HG02610 (cell line): ENCODE measurements at regions not wholly inside any gene's neighbourhood (a gene's known extent, or its start where the extent isn't known, plus 50 kb on each side); places are given as distances from the start of the nearest gene placed in this dataset.
A peak's percentile ranks its signal among the peaks of the same experiment; 100 is the strongest.

Experiments used
- ATAC-seq: cut with Tn5 transposase; IDR thresholded peaks from one replicate; pipeline ENCODE4 v1.9.1; 2021; ENCODE audit warnings: mild to moderate bottlenecking, moderate library complexity; ENCODE audit not compliant: unreplicated experiment

DNA sequence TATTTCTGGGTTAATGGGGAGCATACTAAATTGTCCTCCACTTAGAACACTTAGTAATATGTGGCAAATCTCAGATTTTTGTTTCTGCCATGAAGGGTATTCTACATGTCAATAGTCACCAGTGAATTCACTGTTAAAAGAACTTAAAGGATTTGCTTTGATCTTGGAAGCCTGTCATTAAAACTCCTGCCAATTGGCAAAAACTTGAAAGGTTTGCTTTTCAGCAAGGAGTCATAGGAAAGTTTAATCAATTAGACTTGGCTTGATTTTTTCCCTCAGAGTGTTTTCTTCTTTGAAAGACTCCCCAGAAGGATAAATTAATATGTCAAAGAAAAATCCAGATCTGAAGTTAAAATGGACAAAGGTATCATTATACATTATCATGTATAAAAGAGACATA, 671.9 kb upstream of the PKDCC start:
- ATAC-seq = no peak

DNA sequence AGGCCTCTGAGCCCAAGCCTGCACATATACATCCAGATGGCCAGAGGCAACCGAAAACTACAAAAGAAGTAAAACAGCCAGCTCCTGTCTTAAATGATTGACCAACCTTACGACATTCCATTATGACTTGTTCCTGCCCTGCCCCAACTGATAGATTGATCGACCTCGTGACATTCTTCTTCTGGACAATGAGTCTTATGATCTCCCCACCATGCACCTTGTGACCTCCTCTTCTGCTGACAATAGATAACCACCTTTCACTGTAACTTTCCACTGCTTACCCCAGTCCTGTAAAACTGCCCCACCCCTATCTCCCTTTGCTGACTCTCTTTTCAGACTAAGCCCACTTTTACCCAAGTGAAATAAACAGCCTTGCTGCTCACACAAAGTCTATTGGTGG, 670.0 kb upstream of the PKDCC start:
- no peak for ATAC-seq

DNA sequence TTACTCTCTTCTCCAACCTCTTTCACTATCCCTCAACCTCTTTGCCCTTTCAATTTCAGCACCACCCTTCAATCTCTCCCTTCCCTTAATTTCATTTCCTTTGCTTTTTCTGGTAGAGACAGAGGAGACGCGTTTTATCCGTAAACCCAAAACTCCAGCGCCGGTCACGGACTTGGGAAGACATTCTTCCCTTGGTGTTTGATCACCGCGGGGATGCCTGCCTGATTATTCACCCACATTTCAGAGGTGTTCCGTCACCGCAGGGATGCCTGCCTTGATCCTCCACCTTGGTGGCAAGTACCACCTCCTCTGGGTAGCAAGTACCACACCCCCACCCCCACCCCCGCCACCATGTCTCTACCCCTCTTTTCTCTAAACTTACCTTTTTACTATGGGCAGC, 669.4 kb upstream of the PKDCC start:
- ATAC-seq = no peak

DNA sequence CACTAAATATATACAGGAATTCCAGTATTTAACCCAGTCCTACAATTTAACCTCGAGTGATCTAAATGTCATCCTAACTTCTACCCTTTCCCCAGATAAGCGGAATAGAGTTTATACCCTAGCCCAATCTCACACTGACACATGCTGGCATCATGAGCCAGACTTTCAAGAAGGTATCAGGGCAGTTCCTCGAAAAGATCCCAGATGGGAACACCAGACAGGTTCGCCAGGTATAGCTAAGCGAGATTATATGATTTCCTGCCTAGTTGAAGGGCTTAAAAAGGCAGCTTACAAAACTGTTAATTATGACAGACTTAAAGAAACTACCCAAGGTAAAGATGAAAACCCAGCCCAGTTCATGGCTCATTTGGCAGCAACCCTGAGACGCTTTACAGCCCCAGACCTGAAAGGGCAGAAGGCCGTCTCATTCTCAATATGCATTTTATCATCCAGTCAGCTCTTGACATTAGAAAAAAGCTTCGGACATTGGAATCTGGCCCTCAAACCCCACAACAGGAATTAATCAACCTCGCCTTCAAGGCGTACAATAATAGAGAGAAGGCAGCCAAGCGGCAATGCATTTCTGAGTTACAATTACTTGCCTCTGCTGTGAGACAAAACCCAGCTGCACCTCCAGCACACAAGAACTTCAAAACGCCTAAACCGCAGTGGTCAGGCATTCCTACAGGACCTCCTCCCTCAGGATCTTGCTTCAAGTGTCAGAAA, 668.2 kb upstream of the PKDCC start:
- no peak for ATAC-seq

DNA sequence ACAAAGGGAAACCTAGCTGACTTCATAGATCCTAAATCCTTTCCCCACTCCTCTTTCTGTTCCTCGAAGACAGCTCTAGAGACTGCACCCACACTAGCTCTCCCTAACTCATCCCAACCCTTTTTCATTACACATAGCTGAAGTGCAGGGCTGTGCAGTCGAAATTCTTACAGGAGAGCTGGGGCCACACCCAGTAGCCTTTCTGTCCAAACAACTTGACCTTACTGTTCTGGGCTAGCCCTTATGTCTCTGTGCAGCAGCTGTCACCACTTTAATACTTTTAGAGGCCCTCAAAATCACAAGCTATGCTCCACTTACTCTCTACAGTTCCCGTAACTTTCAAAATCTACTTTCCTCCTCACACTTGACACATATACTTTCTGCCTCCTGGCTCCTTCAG, 666.1 kb upstream of the PKDCC start:
- no peak for ATAC-seq

DNA sequence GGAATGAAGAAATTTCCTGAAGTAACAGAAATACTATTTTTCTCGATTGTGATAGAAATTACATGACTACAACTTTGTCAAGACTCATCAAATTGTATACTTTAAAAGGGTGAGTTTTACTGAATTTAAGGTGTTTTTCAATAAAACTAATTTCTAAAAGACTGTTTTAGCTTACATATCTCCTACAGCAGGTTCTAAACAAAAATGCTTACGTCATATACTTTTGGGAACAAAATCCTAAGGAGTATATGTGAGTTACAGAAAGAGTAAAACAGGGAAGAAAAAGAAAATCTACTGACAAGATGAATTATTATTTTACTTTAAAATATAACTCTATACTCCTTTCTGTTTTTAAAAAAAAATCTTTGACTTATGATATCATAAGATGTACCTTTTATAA, 660.3 kb upstream of the PKDCC start:
- ATAC-seq = no peak

DNA sequence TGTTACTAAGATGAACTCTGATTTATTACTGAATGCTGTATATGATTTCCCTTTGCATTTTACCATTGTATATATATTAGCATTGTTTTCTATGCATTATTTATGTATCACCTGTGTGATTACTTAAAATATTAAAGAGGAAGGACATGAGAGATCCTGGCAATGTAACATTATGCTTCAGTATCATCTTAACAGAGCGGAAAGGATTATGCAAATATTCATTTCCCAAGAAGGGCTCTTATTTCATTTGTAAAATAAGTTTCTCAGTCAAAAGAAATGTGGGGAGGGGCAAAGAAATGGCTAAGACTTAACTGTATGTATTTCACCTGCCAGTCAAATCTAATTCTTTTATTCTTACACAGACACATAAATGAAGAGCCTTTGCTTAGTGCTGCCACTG, 654.2 kb upstream of the PKDCC start:
- ATAC-seq = no peak

DNA sequence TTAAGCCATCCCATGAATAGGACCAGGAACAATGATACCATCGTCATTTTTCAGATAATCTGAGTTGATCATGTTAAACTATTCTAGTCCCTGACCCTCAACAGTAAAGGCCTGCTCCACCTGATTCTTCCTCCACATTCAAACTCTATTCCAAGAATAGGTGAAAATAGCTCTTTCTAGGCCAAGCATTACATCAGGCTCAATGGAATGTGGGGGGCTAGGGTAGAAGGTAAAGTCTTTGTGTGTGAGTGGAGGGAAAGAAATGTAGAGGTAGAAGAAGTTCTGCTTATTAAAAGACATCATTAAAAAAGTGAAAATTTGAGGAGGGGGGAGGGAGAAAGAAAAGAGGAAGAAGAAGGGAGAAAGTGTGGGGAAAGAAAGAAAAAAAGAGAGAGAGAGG, 653.3 kb upstream of the PKDCC start:
- ATAC-seq = no peak

DNA sequence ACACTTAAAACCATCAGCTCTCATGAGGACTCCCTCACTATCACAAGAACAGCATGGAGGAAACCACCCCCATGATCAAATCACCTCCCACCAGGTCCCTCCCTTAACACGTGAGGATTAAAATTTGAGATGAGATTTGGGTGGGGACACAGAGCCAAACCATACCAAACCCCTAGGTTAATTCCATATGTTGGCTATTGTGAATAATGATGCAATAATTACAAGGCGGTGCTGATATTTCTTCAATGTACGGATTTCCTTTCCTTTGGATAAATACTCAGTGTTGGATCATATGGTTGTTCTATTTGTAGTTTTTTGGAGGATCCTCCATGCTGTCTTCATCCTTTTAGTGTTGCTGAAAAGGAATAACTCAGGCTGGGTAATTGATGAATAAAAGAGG, 652.1 kb upstream of the PKDCC start:
- no peak for ATAC-seq

DNA sequence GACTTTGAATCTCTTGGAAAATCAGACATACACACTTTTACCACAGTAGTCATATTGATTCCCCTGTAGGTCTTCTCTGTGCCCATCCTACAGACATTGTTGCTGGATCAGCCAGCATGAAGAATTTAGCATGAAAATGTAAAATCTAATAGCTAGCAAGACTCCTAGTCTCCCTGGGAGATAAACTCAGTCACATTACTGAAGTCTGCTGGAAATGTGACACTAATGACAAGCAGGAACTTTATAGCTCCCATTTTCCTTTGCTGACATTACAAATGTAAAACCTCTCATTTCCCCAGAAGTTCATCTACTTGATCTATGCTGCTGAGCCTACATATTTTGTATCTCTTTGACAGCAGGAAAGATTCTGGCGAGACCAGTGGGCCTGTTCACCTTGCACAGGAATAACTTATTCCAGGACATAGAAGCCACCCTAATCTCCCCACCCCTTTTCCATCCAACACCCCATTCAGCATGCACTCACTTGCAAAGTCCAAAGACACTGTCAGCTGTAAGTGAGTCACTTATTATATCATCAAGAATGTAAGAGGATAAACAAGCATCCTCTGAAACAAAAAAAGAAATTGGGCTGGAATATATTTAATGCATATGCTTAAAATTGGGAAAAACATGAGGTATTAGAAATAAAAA, 648.3 kb upstream of the PKDCC start:
- ATAC-seq = no peak

DNA sequence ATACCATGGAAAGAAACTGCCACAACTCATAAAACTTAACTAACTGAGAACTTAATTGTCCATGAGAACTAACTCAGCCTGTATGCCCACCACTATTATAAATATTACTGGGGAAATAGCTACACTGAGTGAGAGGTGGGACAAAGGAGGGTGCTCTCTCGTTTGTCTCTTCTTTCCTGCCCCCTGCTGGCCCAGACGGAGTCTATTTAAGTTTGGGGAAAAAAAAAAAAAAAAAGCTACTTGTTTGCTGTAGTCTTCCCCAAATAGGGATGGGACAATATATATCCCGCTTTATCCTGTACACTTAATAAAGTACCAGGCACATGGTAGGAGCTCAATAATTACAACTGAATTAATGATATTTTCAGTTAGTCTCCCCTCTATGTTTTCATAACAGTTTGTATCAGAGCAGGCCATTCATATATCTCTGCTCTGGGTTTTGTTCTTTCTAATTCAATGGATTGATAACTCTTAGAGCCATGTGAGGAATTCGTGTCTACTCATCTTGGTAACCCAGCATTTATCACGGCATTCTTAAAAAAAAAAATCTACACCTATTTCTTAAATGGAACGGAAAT, 647.6 kb upstream of the PKDCC start:
- ATAC-seq = no peak

DNA sequence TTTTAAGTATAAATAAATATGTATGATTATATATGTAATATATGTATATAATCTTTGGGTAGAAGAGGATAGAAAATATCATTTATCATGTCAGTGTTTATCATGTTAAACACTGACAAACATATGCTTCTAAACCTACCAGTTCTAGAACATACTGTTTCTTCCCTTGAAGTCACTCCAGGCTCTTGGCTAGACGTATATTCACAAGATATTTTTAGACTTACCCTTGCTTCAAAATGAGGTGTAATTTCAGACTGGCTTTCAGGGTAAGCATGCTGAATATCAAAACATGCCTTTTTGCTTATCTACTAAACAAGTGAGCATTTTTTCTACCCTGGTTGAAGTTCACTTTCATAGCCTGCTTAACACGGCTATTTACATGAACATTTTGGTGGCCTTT, 642.4 kb upstream of the PKDCC start:
- no peak for ATAC-seq

DNA sequence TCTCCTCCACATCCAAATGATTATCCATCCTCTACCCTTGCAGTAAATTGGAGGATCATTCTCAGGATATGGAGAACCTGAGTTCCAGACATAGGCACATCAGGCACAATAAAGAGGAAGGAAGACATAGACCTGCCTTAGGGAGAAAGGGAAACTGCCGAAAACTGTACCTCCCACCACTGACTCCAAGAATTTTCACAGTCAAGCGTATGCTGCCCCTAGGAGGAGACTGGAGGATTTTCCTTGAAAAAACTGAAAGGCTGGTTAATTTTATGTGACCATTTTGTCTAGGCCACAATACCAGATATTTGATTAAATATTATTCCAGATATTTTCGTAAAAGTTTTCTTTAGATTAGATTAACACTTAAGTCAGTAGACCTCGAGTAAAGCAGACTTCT, 638.5 kb upstream of the PKDCC start:
- no peak for ATAC-seq

DNA sequence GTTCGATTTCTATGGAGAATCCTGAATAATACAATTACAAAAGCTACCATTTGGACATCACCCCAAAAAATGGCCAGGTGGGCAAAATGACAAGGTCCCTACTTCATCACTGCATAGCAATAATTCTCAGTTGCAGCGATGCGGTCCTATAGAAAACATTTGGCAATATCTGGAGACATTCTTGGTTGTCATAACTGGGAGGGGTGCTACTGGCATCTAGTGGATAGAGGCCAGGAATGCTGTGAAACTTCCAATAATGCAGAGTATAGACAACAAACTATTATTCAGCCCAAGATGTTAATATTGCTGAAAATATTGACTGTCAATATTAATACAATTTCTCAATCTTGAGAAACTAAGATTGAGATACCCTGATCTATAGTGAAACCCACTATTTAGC, 637.8 kb upstream of the PKDCC start:
- no peak for ATAC-seq

DNA sequence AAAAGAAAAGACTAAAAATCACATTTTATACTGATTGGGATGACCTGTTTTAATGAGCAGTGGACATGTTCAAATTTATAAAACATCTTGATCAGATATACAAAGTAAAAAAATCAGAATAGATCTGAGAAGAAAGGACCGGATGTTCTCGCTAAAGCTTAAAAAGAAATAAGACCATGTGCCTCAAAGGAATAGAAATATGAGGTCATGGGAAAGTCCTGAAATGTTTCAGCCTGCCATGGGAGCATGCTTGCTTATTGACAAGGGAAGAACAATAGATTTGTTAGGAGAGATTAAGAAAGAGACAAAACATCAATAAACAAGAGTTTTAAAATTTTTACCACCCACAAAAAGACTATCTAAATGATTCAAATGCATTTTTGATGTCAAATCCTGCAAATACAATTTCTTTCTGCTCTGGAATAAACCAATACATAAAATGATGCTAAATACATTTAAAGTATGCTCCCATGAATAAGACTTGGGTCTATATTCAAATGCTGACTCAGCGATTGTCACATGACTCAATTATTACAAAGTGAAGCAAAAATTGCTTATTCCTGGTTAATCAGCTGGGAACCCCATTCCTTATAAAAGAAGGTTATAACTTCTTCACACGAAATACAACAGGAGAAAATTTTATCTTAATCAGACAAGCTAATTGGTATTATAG, 633.9 kb upstream of the PKDCC start:
- ATAC-seq = no peak

DNA sequence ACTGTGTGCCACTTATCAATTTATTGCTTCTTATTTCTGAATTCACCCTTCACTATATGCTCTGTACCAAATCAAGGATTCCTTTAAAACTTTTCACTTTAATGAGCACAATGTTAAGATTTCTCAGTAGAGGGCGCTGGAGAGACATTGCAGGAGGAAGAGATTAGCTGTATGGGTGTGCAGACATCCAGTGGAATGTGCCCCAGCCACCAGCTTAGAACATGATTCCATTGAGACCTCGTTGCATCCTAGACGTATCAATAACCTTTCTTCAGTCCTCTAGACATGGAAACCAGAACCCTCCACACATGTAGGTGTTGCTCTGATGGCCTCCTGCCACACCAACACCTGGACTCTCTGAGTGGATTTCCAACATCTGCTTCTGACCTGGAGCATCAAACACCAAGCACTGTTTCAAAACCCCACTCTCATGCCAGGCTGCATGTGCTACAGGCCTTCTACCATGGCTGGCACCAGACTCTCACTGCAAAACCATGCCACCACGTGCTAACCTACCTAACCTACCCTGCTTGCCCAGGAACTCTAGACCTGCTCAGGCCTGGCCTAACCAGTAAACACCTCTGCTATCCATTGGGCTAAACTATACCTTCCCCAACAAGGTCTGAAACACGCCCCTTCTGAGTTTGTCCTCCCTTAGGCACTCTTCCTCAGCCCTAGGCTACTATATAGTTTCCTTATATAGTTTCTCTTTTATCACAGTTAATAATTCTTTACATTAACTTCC, 633.2 kb upstream of the PKDCC start:
- ATAC-seq = peak; percentile 66

DNA sequence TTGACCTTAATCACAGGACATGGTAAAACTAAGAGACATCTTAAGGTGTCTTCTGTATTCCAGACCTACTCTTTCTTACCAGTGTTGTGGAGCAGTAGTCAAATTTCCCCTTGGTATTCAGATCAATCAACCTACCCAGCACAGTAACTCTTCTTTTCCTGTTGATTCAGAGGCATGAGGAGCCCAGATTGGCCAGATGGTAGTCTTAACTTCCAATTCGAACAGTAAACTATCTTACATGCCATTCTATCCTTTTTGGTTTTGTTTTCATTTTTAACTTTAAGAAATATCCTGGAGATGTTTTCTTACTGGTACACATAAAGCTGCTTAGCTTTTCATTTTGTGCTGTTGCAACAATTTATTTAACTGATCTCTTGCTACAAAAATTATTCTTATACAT, 630.3 kb upstream of the PKDCC start:
- ATAC-seq = no peak

DNA sequence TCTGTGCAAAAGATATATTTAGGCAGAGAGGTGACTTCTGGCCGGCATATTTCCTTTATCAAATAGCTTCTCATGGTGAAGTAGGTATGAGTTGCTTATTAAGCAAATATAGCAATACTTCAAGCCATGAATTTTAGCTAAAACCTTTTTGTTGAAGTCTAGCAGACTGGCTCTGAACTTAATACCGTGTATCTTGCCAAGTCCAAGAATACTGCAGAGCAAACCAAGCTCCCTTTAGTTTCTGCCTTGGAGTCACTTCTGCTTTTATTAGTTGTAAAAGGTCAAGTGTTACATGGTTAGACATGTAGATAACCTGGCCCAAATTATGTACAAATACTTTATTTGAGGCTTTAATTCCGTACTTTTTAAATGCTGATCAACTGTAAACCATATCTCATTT, 627.6 kb upstream of the PKDCC start:
- ATAC-seq = no peak

DNA sequence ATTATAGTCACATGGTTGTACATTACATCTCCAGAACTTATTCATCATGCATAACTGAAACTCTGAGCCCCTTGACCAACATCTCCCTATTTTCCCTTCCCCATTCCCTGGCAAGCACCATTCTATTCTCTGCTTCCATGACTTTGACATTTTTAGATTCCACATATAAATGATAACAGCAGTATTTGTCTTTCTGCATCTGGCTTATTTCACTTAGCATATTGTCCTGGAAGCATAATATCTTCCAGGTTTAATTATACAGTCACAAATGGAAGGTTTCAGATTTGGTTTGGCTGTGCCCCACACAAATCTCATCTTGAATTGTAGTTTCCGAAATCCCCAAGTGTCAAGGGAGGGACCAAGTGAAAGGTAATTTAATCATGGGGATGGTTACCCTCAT, 626.9 kb upstream of the PKDCC start:
- no peak for ATAC-seq

DNA sequence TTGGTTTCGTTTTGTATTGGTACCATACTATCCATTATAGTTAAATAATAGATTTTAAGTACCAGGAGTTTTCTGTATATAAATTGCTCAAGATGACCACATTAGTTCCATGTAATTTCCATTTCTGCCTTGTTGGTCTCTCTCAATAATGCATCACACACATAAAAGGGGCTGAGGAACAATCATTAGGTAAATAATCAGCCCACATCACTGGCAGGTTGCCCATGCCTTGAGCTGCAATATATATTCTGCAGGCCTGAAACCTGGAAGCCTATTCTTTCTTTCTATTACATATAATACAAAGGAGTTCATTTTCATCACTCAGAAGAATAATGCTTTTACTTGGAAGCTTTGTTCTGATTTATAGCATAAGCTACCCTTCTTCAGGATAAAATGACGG, 616.1 kb upstream of the PKDCC start:
- ATAC-seq = no peak

DNA sequence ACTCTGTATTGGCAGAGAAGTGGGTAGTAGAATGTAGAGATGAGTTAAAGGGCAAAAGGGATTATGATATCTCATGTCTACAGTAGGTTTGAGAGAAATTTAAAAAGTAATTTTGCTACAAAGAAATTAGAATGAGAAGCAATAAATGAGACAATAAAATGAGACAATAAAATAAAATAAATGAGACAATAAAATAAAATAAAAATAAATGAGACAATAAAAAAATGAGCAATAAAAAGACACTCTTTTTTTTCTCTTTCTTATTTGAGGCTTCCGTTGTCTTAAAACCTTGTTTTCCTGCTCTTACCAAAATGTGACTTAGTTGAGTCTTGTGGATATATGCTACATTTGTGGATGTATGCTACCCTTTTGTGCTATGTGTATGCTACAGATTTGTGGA, 615.4 kb upstream of the PKDCC start:
- ATAC-seq = no peak
